IPS-NIHi11 (cell line): ENCODE measurements at regions not wholly inside any gene's neighbourhood (a gene's known extent, or its start where the extent isn't known, plus 50 kb on each side); places are given as distances from the start of the nearest gene placed in this dataset.
A peak's percentile ranks its signal among the peaks of the same experiment; 100 is the strongest.

Source experiments
- DNase-seq: peaks from one replicate; pipeline ENCODE4 v3.0.0; 2012; ENCODE audit warnings: mixed read lengths, low spot score

- no peak for DNase-seq
Measured at GRCh38 chr4:20302336-20302735, 50.6 kb downstream of the SLIT2 start.

DNA sequence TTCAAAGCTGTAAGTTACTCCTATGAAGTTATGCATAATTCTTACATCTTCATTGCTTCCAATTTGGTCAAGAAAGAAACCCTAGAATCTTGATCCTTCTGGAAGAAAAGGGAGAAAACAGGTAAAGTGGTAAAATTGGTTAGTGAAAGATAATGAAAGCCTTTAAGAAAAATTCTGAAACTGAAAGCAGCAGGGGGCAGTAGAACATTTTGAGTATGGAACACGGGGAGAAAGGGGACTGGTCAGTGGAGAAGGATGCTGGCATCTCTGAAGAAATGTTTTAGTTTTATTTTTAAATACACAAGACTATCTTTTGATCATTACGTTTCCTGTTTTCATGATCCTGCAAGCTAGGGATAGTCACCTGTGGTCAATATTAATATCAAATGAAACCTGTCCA, 54.3 kb downstream of the SLIT2 start:
- DNase-seq = no peak

DNA sequence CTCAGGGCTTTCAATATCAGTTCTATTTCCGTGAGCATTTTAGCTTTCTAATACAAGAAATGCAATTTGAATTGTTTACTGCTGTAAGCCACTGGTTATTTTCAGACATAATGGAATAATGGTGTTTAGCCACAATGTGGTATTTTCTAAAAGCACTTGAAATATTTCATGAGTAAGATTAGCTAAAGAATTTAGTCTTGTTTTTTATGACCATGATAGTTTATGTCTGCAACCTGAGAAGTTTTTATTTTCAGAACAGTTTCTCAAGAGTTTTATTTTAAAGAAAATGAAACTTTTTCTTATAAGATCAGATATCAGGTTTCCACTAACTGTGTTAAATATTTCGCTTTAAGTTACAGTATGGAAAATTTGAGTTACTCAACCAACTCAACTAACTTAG, 60.2 kb downstream of the SLIT2 start:
- DNase-seq = no peak

- DNase-seq = peak; percentile 41
Measured at GRCh38 chr4:20313237-20314030, 61.7 kb downstream of the SLIT2 start.

DNA sequence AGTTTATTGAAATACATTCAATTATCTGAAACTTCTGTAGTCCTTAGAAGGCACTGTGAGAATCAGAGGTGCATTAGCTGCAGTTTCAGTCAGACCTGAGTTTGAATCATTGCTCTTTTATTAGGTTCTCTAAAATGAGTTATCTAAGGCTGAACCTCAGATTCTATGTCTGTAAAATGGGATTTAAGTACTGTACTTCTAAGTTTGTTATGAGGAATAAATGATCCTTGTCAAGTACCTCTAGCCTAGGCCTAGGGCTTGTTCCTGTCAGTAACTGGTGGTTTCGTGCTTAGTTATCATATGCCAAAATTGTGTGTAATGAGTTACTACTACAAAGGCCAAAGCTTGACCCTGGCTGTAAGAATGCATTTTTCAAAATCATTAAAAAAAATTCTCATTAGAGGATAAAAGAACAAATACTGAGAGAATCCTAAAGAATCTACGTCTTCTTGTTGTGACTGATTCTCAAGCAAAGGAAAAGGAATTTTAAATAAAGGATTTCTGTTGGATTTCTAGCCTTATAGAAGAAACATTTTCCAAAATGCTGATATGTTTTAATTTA, 65.8 kb downstream of the SLIT2 start:
- no peak for DNase-seq

DNA sequence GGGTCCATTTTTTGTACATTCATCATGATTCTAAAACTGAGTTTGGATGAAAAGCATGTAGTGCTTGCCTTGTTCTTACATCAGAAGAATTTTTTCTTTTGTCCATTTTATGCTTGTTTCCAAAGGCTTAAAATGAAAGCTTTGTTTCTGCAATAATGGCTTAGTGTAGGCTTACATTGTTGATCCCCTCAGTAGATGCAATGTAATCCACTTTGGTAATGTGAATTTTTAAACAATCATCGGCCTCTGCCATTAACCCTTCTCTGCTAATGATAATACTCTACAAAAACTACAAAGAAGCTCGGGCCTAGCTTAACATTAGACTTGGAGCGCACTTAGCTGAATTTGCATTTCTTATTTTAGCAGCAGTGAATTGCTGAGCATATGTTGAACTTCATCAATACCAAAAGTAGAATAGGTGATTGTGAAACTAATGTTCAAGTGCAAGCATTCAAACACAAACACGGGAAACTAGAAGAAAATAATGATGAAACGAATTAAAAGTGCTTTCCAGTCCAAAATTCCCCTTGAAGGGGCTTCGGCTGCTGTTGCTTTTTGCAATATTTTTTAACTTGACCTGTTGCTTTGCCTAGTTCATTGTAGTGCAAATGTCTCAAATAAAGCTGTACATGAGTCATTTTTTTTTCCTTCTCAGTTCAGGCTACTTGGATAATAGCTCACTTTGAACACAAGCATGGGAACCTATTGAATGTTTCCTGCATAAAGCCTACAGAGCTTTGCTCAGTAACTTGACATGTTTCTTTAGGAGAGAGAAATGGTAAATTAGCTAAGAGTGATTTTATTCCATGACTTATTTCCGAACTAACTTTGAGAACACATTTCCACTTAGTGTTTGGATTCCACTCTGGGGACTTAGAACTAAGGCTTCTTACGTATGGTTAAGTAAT, 66.5 kb downstream of the SLIT2 start:
- DNase-seq = no peak

DNA sequence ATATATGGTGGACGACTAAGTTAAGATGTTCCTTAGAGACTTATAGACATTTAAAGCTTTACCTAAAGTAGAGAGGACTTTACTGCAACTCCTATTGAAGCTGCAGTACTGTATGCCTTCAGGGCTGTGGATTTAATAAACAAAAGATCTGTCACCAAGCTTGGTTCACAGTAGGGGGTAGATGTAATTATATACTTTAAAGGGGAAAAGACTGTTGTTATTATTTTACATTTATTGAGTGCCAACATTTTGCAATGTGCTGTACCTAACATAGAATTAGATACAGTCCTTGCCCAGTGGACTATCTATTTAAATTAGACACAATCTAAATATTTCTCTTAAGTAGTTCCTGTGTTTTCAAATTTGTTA, 67.2 kb downstream of the SLIT2 start:
- no peak for DNase-seq

DNA sequence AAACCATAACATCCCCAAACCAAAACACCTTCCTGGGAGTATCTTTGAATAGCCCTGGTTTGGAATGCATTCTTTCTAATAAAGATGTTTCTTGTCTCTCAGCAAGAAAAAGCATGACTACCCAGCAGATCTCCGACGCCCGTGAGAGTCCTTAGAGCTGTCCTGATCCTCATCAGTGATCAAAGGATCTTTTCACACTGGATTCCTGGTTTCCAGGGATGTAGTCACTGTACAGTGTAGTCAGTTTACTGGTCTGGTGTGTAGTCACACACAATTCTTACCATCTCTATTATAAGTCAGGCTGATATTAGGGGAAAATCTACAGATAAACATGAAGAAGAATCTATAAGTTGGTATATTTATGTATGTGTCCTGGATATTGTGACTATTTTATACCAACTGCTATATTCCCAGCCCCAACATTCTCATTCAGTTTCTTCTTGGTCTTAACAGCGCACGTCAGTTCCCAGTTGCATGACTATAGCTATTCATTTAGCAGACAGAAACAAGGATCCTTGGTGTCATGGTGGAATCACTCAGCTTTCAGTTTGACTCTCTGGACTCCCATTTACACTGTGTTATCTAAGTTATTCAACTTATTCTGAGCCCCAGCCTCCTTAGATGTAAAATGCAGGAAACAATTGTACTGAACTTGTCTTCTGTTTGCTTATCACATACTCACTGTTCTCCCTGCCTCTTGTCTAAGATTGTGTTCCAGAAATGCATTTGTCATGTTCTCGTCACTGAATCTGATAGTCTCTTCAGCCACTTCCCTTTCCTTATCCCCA, 68.3 kb downstream of the SLIT2 start:
- no peak for DNase-seq

- DNase-seq = no peak
Measured at GRCh38 chr4:20323991-20324390, 72.3 kb downstream of the SLIT2 start.

DNA sequence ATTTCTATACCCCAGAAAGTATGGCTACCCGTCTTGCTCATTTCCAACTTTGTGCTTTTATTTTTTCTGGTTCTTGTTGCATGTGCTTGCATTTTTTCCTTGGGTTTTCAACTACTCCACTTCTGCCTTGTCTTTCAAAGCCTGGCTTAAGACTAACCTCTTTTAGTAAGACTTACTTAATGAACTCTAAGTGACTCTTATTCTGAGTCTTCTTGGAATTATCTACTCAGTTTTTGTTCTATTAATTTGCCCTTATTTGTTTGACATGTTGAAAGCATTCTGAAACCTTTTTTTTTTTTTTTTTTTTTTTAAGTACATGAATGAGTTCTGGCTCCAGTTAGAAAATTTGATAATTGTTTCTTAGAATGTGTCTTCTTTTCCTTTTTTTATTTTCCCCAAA, 74.8 kb downstream of the SLIT2 start:
- no peak for DNase-seq

- no peak for DNase-seq
Measured at GRCh38 chr4:20326977-20327376, 75.3 kb downstream of the SLIT2 start.

DNA sequence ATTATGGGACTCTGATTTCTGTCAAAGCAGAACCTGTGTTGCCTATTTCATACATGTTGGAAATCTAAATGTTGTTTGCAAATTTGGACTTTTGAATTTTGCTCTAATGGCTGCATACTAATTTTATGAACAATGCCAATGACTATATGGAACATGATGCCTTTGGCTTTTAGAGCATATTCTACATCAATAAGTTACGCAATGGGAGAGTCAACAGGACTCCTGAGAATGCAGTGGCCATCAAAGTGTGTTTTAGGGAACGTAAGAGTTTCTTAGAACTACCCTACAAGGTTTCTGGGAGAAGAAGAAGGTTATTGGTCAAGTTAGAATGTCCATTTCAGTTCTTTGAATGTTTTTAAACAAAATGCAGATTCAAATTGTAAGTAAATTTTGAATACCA, 76.1 kb downstream of the SLIT2 start:
- DNase-seq = no peak

DNA sequence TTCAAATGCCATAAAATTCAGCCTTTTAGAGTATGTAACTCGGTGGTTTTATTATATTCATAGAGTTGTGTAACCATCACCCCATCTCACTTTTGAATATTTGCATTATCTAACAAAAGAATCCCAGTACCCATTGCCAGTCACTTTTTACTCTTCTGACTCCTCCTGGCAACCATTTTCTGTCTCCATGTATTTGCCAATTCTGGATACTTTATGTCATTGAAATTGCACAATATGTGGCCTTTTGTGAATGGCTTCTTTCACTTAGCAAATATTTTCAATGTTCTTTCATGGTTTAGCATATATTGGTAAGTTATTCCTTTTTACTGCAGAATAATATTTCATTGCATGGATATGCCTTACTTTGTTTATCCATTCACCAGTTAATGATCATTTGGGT, 79.9 kb downstream of the SLIT2 start:
- no peak for DNase-seq

- no peak for DNase-seq
Measured at GRCh38 chr4:20333141-20333715, 81.5 kb downstream of the SLIT2 start.

DNA sequence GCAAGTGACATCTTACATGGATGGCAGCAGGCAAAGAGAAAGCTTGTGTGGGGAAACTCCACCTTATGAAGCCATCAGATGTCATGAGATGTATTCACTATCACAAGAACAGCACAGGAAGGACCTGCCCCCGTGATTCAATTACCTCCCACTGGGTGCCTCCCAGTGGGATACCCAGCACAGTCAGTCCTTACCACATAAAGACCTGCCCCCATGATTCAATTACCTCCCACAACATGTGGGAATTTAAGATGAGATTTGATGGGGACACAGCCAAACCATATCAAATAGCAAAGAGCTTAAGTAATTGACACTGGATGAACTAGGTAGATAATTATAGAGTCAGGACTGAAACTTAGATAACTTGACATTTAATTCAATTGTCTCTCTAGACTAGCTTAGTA, 85.6 kb downstream of the SLIT2 start:
- no peak for DNase-seq

DNA sequence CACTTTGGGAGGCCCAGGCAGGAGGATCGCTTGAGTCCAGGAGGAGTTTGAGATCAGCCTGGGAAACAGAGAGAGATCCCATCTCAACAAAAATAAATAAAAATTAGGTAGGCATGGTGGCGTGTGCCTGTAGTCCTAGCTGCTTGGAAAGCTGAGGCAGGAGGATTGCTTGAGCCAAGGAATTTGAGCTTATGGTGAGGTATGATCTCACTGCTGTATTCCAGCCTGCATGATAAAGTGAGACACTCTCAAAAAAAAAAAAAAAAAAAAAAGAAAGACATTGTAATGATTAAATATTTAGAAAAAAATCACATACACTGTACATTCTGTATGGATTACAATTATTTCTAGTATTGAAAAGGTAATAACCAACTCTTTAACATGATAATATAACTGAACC, 87.1 kb downstream of the SLIT2 start:
- no peak for DNase-seq

DNA sequence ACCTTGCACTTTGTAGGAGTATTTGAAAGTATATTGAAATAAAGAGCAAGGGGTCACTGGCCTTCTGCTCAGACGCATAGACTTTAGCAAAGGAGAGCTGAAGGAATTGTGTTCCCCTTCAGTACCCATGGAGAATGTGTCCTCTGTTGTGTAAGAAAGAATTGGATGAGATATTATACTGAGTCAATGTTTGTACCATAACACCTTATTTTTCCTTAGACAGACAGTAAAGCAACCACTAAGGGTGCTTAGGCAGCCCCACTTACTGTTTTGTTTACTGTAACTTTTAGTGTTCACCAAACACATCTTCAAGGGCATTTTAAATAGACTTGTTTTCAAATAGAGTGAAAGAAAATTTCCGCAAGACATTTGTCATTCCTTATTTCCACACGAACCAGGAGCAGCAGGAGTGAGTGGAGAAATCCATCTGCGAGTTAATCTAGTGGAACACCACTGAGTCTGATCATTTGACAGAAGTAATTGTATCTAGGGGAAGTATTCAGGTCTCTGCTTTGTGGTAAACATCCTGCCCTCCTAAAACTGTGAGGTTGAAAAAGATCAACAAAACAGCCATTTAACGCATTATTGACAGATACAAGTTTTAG, 89.5 kb downstream of the SLIT2 start:
- no peak for DNase-seq

DNA sequence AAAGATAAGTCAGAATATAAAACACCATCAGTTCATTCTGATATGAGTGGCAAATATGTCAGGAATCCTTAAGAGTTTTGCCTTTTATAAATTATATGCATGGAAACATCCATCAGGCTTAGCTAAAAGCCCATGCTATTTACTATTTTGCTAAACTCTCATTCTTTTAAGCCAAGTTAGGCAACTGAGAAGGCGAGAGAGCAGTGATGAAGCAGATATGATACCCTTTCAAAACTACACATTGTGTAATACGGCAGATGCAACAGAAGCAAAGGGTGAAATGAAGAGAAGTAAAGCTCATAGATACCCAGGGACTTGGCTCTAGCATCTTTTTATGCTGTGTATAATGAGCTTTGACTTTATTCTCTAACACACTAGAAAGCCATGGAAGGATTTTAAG, 95.8 kb downstream of the SLIT2 start:
- DNase-seq = no peak

- no peak for DNase-seq
Measured at GRCh38 chr4:20348411-20348810, 96.7 kb downstream of the SLIT2 start.

DNA sequence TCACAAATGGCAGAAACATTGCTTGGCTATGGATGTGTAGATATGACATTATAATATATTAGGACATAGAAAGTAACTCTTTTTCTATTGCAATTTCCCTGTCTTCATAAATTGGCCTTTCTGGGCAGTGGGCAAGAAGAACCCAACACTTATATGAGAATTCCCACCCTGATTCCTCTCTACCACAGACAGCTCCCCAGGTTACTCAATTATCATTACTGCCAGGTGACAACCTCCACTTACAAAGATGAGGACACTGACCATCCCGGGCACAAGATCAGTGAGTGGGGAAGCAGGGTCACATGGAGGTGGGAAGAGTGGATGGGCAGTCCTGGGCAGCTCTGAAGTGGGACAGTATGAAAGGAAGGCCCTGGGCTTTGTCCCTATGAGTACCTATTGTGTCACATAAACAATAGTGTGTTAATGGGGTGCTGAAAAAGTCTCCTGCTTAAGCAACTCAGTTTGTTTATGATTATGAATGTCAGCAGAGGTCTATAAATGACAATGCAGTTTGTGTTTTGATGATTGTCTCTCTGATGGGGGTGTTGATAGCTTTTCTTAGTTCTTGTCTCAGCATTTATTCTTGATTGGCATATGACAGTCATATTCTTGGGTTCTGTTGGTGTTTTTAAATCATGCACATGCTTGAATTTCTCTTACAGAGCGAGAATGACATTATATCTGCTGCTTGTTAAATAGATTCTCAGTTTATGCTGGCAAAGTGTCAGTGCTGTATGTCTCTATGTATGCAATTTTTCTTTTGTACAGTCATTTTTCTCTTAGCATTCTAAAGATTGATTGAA, 99.9 kb downstream of the SLIT2 start:
- DNase-seq = no peak

- DNase-seq = no peak
Measured at GRCh38 chr4:20352163-20352431, 100.4 kb downstream of the SLIT2 start.
